ENCODE measurements at regions not wholly inside any gene's neighbourhood (a gene's known extent, or its start where the extent isn't known, plus 50 kb on each side); places are given as distances from the start of the nearest gene placed in this dataset.

- no peak for TF ChIP-seq CSRNP3 (CRISPR knock-in tag; IDR thresholded peaks at IDR 0.05)
- no peak for TF ChIP-seq CREB5 (CRISPR knock-in tag; IDR thresholded peaks at IDR 0.05; ENCODE audit: low read depth)
- TF ChIP-seq ZFP30 (CRISPR knock-in tag; IDR thresholded peaks at IDR 0.05), result no peak
- TF ChIP-seq CSDC2 (CRISPR knock-in tag; IDR thresholded peaks at IDR 0.05), result no peak
These were observed 346.7 kb upstream of the CCDC196 start for GRCh38 chr14:66139432-66139831.

Data from SK-N-SH treated with all-trans-retinoic acid at 6 μM for 48 hours (cell line).